Loucy (cell line): ENCODE measurements at regions not wholly inside any gene's neighbourhood (a gene's known extent, or its start where the extent isn't known, plus 50 kb on each side); places are given as distances from the start of the nearest gene placed in this dataset.

Source experiments
- EZH2phosphoT487 ChIP-seq: fragments of 200-600 bp; IDR thresholded peaks from 2 replicates; pipeline ENCODE4 v1.6.1; 2018; ENCODE audit warnings: antibody characterized with exemption, mild to moderate bottlenecking, moderate library complexity, borderline replicate concordance
- TF ChIP-seq, protein P1 (sequence below): fragments of 200-600 bp; sonication (generic); conservative IDR thresholded peaks from 2 replicates; pipeline ENCODE4 v1.5.1; 2014; ENCODE audit warnings: mild to moderate bottlenecking, antibody characterized with exemption, low read length

GRCh38 chr11:23767576-23767975 lies 729.3 kb upstream of the LUZP2 start:
- TF ChIP-seq, protein P1, sequence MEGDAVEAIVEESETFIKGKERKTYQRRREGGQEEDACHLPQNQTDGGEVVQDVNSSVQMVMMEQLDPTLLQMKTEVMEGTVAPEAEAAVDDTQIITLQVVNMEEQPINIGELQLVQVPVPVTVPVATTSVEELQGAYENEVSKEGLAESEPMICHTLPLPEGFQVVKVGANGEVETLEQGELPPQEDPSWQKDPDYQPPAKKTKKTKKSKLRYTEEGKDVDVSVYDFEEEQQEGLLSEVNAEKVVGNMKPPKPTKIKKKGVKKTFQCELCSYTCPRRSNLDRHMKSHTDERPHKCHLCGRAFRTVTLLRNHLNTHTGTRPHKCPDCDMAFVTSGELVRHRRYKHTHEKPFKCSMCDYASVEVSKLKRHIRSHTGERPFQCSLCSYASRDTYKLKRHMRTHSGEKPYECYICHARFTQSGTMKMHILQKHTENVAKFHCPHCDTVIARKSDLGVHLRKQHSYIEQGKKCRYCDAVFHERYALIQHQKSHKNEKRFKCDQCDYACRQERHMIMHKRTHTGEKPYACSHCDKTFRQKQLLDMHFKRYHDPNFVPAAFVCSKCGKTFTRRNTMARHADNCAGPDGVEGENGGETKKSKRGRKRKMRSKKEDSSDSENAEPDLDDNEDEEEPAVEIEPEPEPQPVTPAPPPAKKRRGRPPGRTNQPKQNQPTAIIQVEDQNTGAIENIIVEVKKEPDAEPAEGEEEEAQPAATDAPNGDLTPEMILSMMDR: no peak
- no peak for TF ChIP-seq EZH2phosphoT487
